Liver (tissue), 8 donors: ENCODE measurements at regions not wholly inside any gene's neighbourhood (a gene's known extent, or its start where the extent isn't known, plus 50 kb on each side); places are given as distances from the start of the nearest gene placed in this dataset.

Experiments used
- DNase-seq: peaks from one replicate; pipeline ENCODE4 v3.0.0-alpha.2; 2017; ENCODE audit warnings: low spot score
- H3K27ac ChIP-seq, 2 donors: one replicate each; pipeline ENCODE4 v1.7.0; 2013; ENCODE audit warnings: inconsistent platforms in 2 of 2, low read length in 2 of 2, control low read depth in 1 of 2, low read depth in 1 of 2, mild to moderate bottlenecking in 1 of 2
- H3K27me3 ChIP-seq, 4 donors: one replicate each; pipeline versions ENCODE4 v1.6.1 to v1.7.0; 2013; ENCODE audit warnings: low read length in 3 of 4, inconsistent platforms in 1 of 4, mild to moderate bottlenecking in 1 of 4, moderate library complexity in 1 of 4; ENCODE audit not compliant: control insufficient read depth in 4 of 4, insufficient read depth in 4 of 4
- H3K36me3 ChIP-seq, 4 donors: one replicate each; pipeline versions ENCODE4 v1.6.1 to v1.7.0; 2013; ENCODE audit warnings: low read length in 3 of 4, mild to moderate bottlenecking in 3 of 4, low read depth in 1 of 4, moderate library complexity in 1 of 4; ENCODE audit not compliant: control insufficient read depth in 4 of 4, insufficient read depth in 3 of 4
- H3K4me1 ChIP-seq, 4 donors: one replicate each; pipeline versions ENCODE4 v1.6.1 to v1.7.0; 2013; ENCODE audit warnings: low read length in 3 of 4, mild to moderate bottlenecking in 3 of 4, moderate library complexity in 1 of 4; ENCODE audit not compliant: control insufficient read depth in 4 of 4, insufficient read depth in 4 of 4
- H3K4me3 ChIP-seq, 3 donors: one replicate each; pipeline versions ENCODE4 v1.6.1 to v1.7.0; 2013; ENCODE audit warnings: low read length in 3 of 3, control low read depth in 1 of 3, low read depth in 1 of 3, mild to moderate bottlenecking in 1 of 3
- H3K9ac ChIP-seq, 2 donors: one replicate each; pipeline ENCODE4 v1.7.0; 2013; ENCODE audit warnings: low read length in 2 of 2, mild to moderate bottlenecking in 2 of 2, moderate library complexity in 2 of 2, control low read depth in 1 of 2, low read depth in 1 of 2
- H3K9me3 ChIP-seq, 4 donors: one replicate each; pipeline versions ENCODE4 v1.6.1 to v1.7.0; 2013; ENCODE audit warnings: low read length in 3 of 4; ENCODE audit not compliant: control insufficient read depth in 4 of 4
- EGR1 ChIP-seq, 2 donors: IDR thresholded peaks; 2 replicates each; pipeline ENCODE4 v1.6.1; 2016 to 2018; ENCODE audit warnings: antibody characterized with exemption in 2 of 2, low read depth in 2 of 2
- FOXA2 ChIP-seq: IDR thresholded peaks from 2 replicates; pipeline ENCODE4 v1.6.1; 2016; ENCODE audit warnings: antibody characterized with exemption
- HNF4A ChIP-seq, 2 donors: conservative IDR thresholded peaks; 2 replicates each; pipeline ENCODE4 v1.6.1; 2016; ENCODE audit warnings: antibody characterized with exemption in 2 of 2, mild to moderate bottlenecking in 2 of 2
- HNF4G ChIP-seq: IDR thresholded peaks from 2 replicates; pipeline ENCODE4 v1.6.1; 2016; ENCODE audit warnings: antibody characterized with exemption
- JUND ChIP-seq, 2 donors: IDR thresholded peaks; 2 replicates each; pipeline ENCODE4 v1.6.1; 2016; ENCODE audit warnings: antibody characterized with exemption in 2 of 2
- NR2F2 ChIP-seq: IDR thresholded peaks from 2 replicates; pipeline ENCODE4 v1.6.1; 2016; ENCODE audit warnings: antibody characterized with exemption
- RAD21 ChIP-seq, 2 donors: IDR thresholded peaks; 2 replicates each; pipeline ENCODE4 v1.6.1; 2016; ENCODE audit warnings: antibody characterized with exemption in 2 of 2, mild to moderate bottlenecking in 2 of 2
- RXRA ChIP-seq, 2 donors: IDR thresholded peaks; 2 replicates each; pipeline ENCODE4 v1.6.1; 2017 to 2018; ENCODE audit warnings: antibody characterized with exemption in 2 of 2, mild to moderate bottlenecking in 1 of 2
- SP1 ChIP-seq: IDR thresholded peaks from 2 replicates; pipeline ENCODE4 v1.6.1; 2018; ENCODE audit warnings: antibody characterized with exemption, mild to moderate bottlenecking
- TAF1 ChIP-seq: conservative IDR thresholded peaks from 2 replicates; pipeline ENCODE4 v1.6.1; 2016; ENCODE audit warnings: antibody characterized with exemption, mild to moderate bottlenecking
- WGBS: extraction: QIAGEN DNeasy Blood & Tissue Kit; methylation state at CpG from one replicate; pipeline ENCODE4 v1.1.7; 2013; 5-methylcytosine and 5-hydroxymethylcytosine counted together
- TF ChIP-seq, protein P1 (sequence below): IDR thresholded peaks from 2 replicates; pipeline ENCODE4 v1.6.1; 2016; ENCODE audit warnings: antibody characterized with exemption, mild to moderate bottlenecking
- TF ChIP-seq, protein P2 (sequence below): IDR thresholded peaks from 2 replicates; pipeline ENCODE4 v1.6.1; 2016; ENCODE audit warnings: antibody characterized with exemption
- TF ChIP-seq, protein P3 (sequence below): fragments of 150-350 bp; IDR thresholded peaks from 2 replicates; pipeline ENCODE4 v1.5.1; 2017; ENCODE audit warnings: improper control_type of control experiment, low read depth, low read length; ENCODE audit not compliant: missing input control
- TF ChIP-seq, protein P4 (sequence below): IDR thresholded peaks from 2 replicates; pipeline ENCODE4 v1.6.1; 2016; ENCODE audit warnings: antibody characterized with exemption
- TF ChIP-seq, protein P5 (sequence below): IDR thresholded peaks from 2 replicates; pipeline ENCODE4 v1.6.1; 2016; ENCODE audit warnings: antibody characterized with exemption
- donor health status: healthy.
- donor health status: healthy.
- donor health status: healthy.
- donor health status: healthy.
- donor health status: healthy.

DNA sequence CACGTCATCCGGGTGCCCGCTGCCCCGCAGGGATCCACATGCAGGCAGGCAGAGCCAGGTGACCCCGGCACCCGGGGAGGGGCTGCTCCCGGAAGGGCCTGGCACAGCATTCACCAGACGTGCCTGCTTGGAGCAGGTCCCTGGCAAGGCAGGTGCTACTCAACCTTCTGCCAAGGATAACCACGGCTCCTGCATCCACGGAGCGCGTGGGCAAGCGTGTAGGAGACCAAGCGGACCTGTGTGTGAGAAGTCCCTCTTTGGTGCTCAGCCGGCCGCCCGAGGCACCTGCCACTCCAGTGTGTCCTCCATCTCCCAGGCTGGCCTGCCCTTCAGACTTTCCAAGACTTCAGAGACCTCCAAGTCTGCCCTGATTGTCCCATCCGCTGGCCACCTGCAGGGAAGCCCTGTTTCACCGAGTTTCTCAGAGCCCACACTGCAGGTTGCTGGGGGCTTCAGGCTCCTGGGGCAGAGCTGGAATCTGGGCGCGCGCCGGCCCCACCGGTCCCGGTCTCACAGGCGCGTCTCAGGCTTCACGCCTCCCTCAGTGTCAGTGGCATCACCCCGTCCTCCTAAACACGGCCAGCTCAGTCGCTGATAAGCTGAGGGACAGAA is 124.3 kb downstream of the DLL1 start:
- WGBS = 60% methylated on average over 31 of the region's 31 CpGs
- Histone ChIP-seq H3K9me3 (peaks cover 0 to 9% (median 0%) of the 10 kb centered on the region in 4 donors), H3K9ac (no peak overlapping the region), H3K4me1 (no peaks in the 10 kb centered on the region), H3K27me3 (no peaks in the 10 kb centered on the region), H3K4me3 (no peak overlapping the region), H3K36me3 (no peaks in the 10 kb centered on the region), H3K27ac (no peak overlapping the region)
- DNase-seq = no peak
- TF ChIP-seq HNF4G = no peak
- TF ChIP-seq, protein P1, sequence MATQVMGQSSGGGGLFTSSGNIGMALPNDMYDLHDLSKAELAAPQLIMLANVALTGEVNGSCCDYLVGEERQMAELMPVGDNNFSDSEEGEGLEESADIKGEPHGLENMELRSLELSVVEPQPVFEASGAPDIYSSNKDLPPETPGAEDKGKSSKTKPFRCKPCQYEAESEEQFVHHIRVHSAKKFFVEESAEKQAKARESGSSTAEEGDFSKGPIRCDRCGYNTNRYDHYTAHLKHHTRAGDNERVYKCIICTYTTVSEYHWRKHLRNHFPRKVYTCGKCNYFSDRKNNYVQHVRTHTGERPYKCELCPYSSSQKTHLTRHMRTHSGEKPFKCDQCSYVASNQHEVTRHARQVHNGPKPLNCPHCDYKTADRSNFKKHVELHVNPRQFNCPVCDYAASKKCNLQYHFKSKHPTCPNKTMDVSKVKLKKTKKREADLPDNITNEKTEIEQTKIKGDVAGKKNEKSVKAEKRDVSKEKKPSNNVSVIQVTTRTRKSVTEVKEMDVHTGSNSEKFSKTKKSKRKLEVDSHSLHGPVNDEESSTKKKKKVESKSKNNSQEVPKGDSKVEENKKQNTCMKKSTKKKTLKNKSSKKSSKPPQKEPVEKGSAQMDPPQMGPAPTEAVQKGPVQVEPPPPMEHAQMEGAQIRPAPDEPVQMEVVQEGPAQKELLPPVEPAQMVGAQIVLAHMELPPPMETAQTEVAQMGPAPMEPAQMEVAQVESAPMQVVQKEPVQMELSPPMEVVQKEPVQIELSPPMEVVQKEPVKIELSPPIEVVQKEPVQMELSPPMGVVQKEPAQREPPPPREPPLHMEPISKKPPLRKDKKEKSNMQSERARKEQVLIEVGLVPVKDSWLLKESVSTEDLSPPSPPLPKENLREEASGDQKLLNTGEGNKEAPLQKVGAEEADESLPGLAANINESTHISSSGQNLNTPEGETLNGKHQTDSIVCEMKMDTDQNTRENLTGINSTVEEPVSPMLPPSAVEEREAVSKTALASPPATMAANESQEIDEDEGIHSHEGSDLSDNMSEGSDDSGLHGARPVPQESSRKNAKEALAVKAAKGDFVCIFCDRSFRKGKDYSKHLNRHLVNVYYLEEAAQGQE = no peak
- no peak for TF ChIP-seq TAF1
- TF ChIP-seq SP1 = no peak
- TF ChIP-seq, protein P2, sequence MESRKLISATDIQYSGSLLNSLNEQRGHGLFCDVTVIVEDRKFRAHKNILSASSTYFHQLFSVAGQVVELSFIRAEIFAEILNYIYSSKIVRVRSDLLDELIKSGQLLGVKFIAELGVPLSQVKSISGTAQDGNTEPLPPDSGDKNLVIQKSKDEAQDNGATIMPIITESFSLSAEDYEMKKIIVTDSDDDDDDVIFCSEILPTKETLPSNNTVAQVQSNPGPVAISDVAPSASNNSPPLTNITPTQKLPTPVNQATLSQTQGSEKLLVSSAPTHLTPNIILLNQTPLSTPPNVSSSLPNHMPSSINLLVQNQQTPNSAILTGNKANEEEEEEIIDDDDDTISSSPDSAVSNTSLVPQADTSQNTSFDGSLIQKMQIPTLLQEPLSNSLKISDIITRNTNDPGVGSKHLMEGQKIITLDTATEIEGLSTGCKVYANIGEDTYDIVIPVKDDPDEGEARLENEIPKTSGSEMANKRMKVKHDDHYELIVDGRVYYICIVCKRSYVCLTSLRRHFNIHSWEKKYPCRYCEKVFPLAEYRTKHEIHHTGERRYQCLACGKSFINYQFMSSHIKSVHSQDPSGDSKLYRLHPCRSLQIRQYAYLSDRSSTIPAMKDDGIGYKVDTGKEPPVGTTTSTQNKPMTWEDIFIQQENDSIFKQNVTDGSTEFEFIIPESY = no peak
- no peak for TF ChIP-seq RXRA (IDR thresholded peaks at IDR 0.05)
- TF ChIP-seq FOXA2 = no peak

DNA sequence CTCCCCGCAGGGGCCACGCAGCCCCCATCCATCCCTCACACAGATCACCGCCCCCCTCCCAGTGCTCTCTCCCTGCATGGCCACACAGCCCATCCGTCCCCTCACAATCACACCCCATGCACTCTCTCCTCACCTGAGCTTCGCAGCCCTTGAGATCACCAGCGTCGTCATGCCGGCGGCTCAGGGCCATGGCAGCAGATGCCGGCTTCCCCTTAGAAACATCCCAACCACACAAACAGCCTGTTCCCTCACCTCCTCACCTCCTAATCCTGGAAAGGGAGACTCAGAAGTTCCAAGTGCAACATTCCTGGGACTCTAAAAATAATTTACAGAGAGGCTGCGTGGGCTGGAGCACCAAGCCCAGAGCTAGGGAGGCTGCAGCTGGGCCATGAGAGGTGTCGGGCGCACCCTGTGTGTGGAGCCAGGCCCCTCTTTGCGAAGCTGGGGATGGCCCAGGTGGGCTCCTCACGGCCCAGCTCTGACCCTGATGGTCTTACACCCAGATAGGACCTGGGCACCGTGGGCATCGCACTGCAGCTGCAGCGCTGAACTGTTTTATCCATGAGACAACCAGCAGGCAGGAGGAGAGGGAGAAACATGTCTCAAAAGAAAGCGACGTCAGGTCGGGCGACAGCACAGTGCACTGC is 125.3 kb downstream of the DLL1 start:
- no peak for DNase-seq
- no peak overlapping the region for H3K9ac ChIP-seq
- 85% methylated on average over 22 of the region's 22 CpGs for WGBS
- H3K27ac ChIP-seq = no peak overlapping the region
- H3K36me3 ChIP-seq = no peaks in the 10 kb centered on the region
- no peak for TF ChIP-seq EGR1 (IDR thresholded peaks at IDR 0.05; ENCODE audit: low read depth in 2 of 2)
- no peak for TF ChIP-seq TAF1
- no peak for TF ChIP-seq JUND (IDR thresholded peaks at IDR 0.05)
- no peak for TF ChIP-seq NR2F2
- TF ChIP-seq, protein P2 = no peak
- no peak for TF ChIP-seq SP1
- TF ChIP-seq RXRA (IDR thresholded peaks at IDR 0.05) = no peak
- TF ChIP-seq, protein P3, sequence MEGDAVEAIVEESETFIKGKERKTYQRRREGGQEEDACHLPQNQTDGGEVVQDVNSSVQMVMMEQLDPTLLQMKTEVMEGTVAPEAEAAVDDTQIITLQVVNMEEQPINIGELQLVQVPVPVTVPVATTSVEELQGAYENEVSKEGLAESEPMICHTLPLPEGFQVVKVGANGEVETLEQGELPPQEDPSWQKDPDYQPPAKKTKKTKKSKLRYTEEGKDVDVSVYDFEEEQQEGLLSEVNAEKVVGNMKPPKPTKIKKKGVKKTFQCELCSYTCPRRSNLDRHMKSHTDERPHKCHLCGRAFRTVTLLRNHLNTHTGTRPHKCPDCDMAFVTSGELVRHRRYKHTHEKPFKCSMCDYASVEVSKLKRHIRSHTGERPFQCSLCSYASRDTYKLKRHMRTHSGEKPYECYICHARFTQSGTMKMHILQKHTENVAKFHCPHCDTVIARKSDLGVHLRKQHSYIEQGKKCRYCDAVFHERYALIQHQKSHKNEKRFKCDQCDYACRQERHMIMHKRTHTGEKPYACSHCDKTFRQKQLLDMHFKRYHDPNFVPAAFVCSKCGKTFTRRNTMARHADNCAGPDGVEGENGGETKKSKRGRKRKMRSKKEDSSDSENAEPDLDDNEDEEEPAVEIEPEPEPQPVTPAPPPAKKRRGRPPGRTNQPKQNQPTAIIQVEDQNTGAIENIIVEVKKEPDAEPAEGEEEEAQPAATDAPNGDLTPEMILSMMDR = no peak
- TF ChIP-seq RAD21 (IDR thresholded peaks at IDR 0.05) = no peak
- TF ChIP-seq, protein P1 = no peak
- TF ChIP-seq, protein P4, sequence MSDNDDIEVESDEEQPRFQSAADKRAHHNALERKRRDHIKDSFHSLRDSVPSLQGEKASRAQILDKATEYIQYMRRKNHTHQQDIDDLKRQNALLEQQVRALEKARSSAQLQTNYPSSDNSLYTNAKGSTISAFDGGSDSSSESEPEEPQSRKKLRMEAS = no peak
- no peak for TF ChIP-seq HNF4A (conservative IDR thresholded peaks at IDR 0.05)
- TF ChIP-seq, protein P5, sequence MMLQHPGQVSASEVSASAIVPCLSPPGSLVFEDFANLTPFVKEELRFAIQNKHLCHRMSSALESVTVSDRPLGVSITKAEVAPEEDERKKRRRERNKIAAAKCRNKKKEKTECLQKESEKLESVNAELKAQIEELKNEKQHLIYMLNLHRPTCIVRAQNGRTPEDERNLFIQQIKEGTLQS = no peak
- TF ChIP-seq HNF4G = no peak
- H3K9me3 ChIP-seq = peaks cover 0 to 9% (median 0%) of the 10 kb centered on the region in 4 donors
- H3K4me3 ChIP-seq = no peak overlapping the region
- H3K4me1 ChIP-seq = no peaks in the 10 kb centered on the region
- H3K27me3 ChIP-seq = no peaks in the 10 kb centered on the region
